OCI-LY3 (cell line): ENCODE measurements at regions not wholly inside any gene's neighbourhood (a gene's known extent, or its start where the extent isn't known, plus 50 kb on each side); places are given as distances from the start of the nearest gene placed in this dataset.
"Not testable (repeated sequence)": the region's sequence is repeated elsewhere in the genome, so short reads cannot be mapped to it uniquely, and the experiment has no call there.

ENCODE experiments used
- H2AFZ ChIP-seq: fragments of 200-600, 300-600 bp; shearing (Covaris generic); 2 replicates; pipeline ENCODE4 v1.6.0; 2014; ENCODE audit warnings: antibody characterized with exemption, low read depth, low read length
- H3K27ac ChIP-seq: fragments of 200-600, 300-600 bp; sonication (generic); 2 replicates; pipeline ENCODE4 v1.5.1; 2014; ENCODE audit warnings: mild to moderate bottlenecking, low read length, moderate library complexity, mixed read lengths
- H3K27me3 ChIP-seq: fragments of 200-600, 300-600 bp; sonication (generic); 2 replicates; pipeline ENCODE4 v1.6.1; 2014; ENCODE audit warnings: low read depth, low read length, mixed read lengths
- H3K36me3 ChIP-seq: fragments of 200-600, 300-600 bp; sonication (generic); replicated peaks from 2 replicates; pipeline ENCODE3; 2014; ENCODE audit warnings: low read depth, low read length, mixed read lengths
- H3K4me1 ChIP-seq: fragments of 300-600, 200-600 bp; sonication (generic); 2 replicates; pipeline ENCODE4 v1.6.1; 2014; ENCODE audit warnings: low read length, mixed read lengths
- H3K4me2 ChIP-seq: fragments of 200-600, 300-600 bp; sonication (generic); 2 replicates; pipeline ENCODE4 v1.6.1; 2014; ENCODE audit warnings: low read length, mixed read lengths
- H3K4me3 ChIP-seq: fragments of 300-600, 200-600 bp; sonication (generic); 2 replicates; pipeline ENCODE4 v1.5.1; 2014; ENCODE audit warnings: antibody characterized with exemption, mild to moderate bottlenecking, low read length, moderate library complexity
- H3K79me2 ChIP-seq: fragments of 300-600, 200-600 bp; shearing (Covaris generic); 2 replicates; pipeline ENCODE4 v1.6.1; 2014; ENCODE audit warnings: mild to moderate bottlenecking, low read length, mixed read lengths
- H3K9ac ChIP-seq: fragments of 300-600, 200-600 bp; shearing (Covaris generic); 2 replicates; pipeline ENCODE4 v1.6.0; 2014; ENCODE audit warnings: mild to moderate bottlenecking, low read length, moderate library complexity
- H3K9me3 ChIP-seq: fragments of 200-600, 300-600 bp; shearing (Covaris generic); 2 replicates; pipeline ENCODE4 v1.6.1; 2014; ENCODE audit warnings: low read length, mixed read lengths; ENCODE audit not compliant: insufficient read depth
- H4K20me1 ChIP-seq: fragments of 200-600, 300-600 bp; sonication (generic); 2 replicates; pipeline ENCODE4 v1.6.1; 2016; ENCODE audit warnings: low read length, mixed read lengths; ENCODE audit not compliant: insufficient read depth
- EZH2phosphoT487 ChIP-seq: fragments of 200-600 bp; shearing (Covaris generic); IDR thresholded peaks from 2 replicates; pipeline ENCODE4 v1.6.1; 2018; ENCODE audit warnings: antibody characterized with exemption, mixed run types, low read depth
- TF ChIP-seq, protein P1 (sequence below): fragments of 200-600, 300-600 bp; sonication (generic); IDR thresholded peaks from 2 replicates; pipeline ENCODE4 v1.5.1; 2014; ENCODE audit warnings: antibody characterized with exemption, low read length, low read depth

- H2AFZ ChIP-seq, H3K4me2 ChIP-seq, H3K9me3 ChIP-seq, H3K79me2 ChIP-seq, H3K27ac ChIP-seq, H3K27me3 ChIP-seq, H3K4me1 ChIP-seq, H3K36me3 ChIP-seq, H4K20me1 ChIP-seq, H3K4me3 ChIP-seq, H3K9ac ChIP-seq: not testable (repeated sequence)
These were observed 65.4 kb upstream of the ZNF195 start for GRCh38 chr11:3444420-3444744.

GRCh38 chr11:3443700-3444419 lies 64.9 kb upstream of the ZNF195 start:
- H3K4me3 ChIP-seq, H3K27ac ChIP-seq, H3K27me3 ChIP-seq, H3K4me2 ChIP-seq, H3K79me2 ChIP-seq, H3K36me3 ChIP-seq, H3K9me3 ChIP-seq, H3K9ac ChIP-seq, H2AFZ ChIP-seq, H3K4me1 ChIP-seq, H4K20me1 ChIP-seq: not testable (repeated sequence)

GRCh38 chr11:3437441-3437840 lies 58.5 kb upstream of the ZNF195 start:
- not testable (repeated sequence) for H3K4me3 ChIP-seq, H3K4me2 ChIP-seq, H2AFZ ChIP-seq, H3K27me3 ChIP-seq, H3K36me3 ChIP-seq, H3K27ac ChIP-seq, H3K4me1 ChIP-seq, H3K9ac ChIP-seq, H3K79me2 ChIP-seq, H3K9me3 ChIP-seq, H4K20me1 ChIP-seq

DNA sequence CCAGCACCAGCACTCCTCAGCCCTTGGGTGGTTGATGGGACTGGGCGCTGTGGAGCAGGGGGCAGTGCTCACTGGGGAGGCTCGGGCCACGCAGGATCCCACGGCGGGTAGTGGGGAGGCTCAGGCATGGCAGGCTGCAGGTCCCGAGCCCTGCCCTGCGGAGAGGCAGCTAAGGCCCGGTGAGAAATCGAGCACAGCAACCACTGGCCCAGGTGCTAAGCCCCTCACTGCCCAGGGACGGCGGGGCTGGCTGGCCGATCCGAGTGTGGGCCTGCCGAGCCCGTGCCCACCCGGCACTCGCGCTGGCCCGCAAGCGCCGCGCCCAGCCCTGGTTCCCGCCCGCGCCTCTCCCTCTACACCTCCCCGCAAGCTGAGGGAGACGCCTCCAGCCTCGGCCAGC lies 56.0 kb upstream of the ZNF195 start:
- Histone ChIP-seq H4K20me1 (no peaks in the 10 kb centered on the region), H3K4me2 (no peak overlapping the region), H3K27me3 (no peaks in the 10 kb centered on the region), H3K9me3 (no peaks in the 10 kb centered on the region), H3K79me2 (no peaks in the 10 kb centered on the region), H3K4me3 (no peak overlapping the region), H3K9ac (no peak overlapping the region), H2AFZ (no peak overlapping the region), H3K27ac (no peak overlapping the region), H3K4me1 (no peaks in the 10 kb centered on the region), H3K36me3 (no peaks in the 10 kb centered on the region)
- TF ChIP-seq, protein P1, sequence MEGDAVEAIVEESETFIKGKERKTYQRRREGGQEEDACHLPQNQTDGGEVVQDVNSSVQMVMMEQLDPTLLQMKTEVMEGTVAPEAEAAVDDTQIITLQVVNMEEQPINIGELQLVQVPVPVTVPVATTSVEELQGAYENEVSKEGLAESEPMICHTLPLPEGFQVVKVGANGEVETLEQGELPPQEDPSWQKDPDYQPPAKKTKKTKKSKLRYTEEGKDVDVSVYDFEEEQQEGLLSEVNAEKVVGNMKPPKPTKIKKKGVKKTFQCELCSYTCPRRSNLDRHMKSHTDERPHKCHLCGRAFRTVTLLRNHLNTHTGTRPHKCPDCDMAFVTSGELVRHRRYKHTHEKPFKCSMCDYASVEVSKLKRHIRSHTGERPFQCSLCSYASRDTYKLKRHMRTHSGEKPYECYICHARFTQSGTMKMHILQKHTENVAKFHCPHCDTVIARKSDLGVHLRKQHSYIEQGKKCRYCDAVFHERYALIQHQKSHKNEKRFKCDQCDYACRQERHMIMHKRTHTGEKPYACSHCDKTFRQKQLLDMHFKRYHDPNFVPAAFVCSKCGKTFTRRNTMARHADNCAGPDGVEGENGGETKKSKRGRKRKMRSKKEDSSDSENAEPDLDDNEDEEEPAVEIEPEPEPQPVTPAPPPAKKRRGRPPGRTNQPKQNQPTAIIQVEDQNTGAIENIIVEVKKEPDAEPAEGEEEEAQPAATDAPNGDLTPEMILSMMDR = no peak
- TF ChIP-seq EZH2phosphoT487 = no peak

DNA sequence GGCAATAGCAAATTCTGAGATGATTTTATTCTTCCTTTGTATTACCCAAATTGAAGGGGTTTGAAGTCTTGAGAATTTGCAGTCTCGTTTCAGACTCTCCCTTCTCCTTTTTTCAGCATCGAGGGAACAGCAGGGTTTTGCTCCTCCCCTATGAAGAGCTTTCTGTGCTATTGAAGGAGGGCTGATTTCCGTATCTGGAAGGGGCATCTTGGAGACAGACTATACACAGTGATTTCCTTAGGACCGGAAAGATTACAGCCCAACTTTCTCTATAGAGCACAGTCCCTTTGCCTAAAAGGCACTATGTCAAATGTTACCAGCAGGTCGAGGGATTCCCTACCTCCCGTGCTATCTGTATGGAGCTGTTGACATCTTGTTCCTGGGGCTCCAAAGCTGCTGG lies 50.2 kb upstream of the ZNF195 start:
- not testable (repeated sequence) for H3K9me3 ChIP-seq, H3K4me1 ChIP-seq, H3K27ac ChIP-seq, H2AFZ ChIP-seq, H3K27me3 ChIP-seq, H3K79me2 ChIP-seq, H3K36me3 ChIP-seq, H3K9ac ChIP-seq, H4K20me1 ChIP-seq, H3K4me3 ChIP-seq
- H3K4me2 ChIP-seq = peak overlapping the region; percentile 24
